ENCODE measurements at regions not wholly inside any gene's neighbourhood (a gene's known extent, or its start where the extent isn't known, plus 50 kb on each side); places are given as distances from the start of the nearest gene placed in this dataset.

DNA sequence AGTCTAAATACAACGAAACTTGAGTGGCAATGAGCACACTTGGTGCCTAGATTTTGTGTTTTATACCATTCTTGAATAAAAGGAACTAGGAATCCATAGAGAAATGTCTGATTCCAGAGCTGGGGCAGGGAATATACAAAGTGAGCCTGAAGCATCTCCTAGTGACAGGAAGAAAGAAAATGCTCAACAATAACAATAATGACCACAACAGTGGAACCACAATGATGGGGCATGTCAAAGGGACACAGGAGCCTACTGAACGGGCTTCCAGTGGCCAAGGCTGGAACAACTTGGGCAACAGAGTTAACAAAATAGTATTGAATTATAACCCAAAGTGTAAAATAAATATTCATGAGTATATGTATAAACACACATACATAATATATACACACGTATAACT lies 94.4 kb upstream of the ADCY1 start:
- Histone ChIP-seq H3K4me2 (ENCODE audit: low read length) (no peak overlapping the region), H2AFZ (ENCODE audit: low read length) (no peak overlapping the region), H3K9me3 (ENCODE audit: low read length) (no peaks in the 10 kb centered on the region), H3K27ac (ENCODE audit: low read depth, low read length, poor library complexity, severe bottlenecking) (no peak overlapping the region), H3K79me2 (ENCODE audit: insufficient read depth, low read depth, low read length) (no peaks in the 10 kb centered on the region), H3K4me1 (ENCODE audit: insufficient read depth, low read length, poor library complexity, severe bottlenecking) (no peaks in the 10 kb centered on the region), H3K36me3 (ENCODE audit: insufficient read depth, low read length) (no peaks in the 10 kb centered on the region), H4K20me1 (ENCODE audit: insufficient read depth, low read length) (no peaks in the 10 kb centered on the region), H3K9me2 (ENCODE audit: insufficient read depth, low read length) (no peaks in the 10 kb centered on the region), H3K4me3 (ENCODE audit: low read depth, low read length, poor library complexity, severe bottlenecking) (no peak overlapping the region)
- POLR2A ChIA-PET = no interaction called here
- intact Hi-C loops (cut with micrococcal nuclease; ENCODE audit: unreplicated experiment) = no loop called here
- no TSS peak for BruUV-seq (replicated peaks)
- CTCF ChIA-PET (ENCODE audit: unreplicated experiment) = no interaction called here
- TF ChIP-seq EZH2phosphoT487 (IDR thresholded peaks at IDR 0.05; ENCODE audit: borderline replicate concordance, low read depth, low read length) = no peak
- TF ChIP-seq, protein P1, sequence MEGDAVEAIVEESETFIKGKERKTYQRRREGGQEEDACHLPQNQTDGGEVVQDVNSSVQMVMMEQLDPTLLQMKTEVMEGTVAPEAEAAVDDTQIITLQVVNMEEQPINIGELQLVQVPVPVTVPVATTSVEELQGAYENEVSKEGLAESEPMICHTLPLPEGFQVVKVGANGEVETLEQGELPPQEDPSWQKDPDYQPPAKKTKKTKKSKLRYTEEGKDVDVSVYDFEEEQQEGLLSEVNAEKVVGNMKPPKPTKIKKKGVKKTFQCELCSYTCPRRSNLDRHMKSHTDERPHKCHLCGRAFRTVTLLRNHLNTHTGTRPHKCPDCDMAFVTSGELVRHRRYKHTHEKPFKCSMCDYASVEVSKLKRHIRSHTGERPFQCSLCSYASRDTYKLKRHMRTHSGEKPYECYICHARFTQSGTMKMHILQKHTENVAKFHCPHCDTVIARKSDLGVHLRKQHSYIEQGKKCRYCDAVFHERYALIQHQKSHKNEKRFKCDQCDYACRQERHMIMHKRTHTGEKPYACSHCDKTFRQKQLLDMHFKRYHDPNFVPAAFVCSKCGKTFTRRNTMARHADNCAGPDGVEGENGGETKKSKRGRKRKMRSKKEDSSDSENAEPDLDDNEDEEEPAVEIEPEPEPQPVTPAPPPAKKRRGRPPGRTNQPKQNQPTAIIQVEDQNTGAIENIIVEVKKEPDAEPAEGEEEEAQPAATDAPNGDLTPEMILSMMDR (conservative IDR thresholded peaks at IDR 0.05; ENCODE audit: low read length) = no peak
- DNase-seq (ENCODE audit: low spot score) = no peak

DNA sequence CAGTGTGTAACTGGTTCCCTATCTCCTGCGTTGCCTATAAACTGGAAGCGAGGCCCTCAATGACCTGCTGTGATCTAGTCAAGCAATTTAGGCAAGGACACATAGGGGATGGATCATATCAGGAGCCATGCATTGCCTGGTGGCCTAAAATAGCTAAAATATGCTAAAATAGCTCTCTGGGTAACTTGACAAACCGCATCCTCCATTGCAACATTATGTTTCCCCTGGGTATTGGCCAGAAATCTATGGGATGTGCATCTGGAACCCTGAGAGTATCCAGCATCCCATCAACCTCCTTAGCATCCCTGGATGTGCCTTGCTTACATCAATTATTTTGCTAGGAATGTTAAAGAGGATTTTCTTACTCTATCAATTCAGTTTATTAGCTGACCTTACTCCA lies 91.7 kb upstream of the ADCY1 start:
- Histone ChIP-seq H3K4me1 (ENCODE audit: insufficient read depth, low read length, poor library complexity, severe bottlenecking) (no peaks in the 10 kb centered on the region), H3K36me3 (ENCODE audit: insufficient read depth, low read length) (no peaks in the 10 kb centered on the region), H3K79me2 (ENCODE audit: insufficient read depth, low read depth, low read length) (no peaks in the 10 kb centered on the region), H4K20me1 (ENCODE audit: insufficient read depth, low read length) (no peaks in the 10 kb centered on the region), H3K4me3 (ENCODE audit: low read depth, low read length, poor library complexity, severe bottlenecking) (no peak overlapping the region), H3K9me3 (ENCODE audit: low read length) (no peaks in the 10 kb centered on the region), H3K9me2 (ENCODE audit: insufficient read depth, low read length) (no peaks in the 10 kb centered on the region), H2AFZ (ENCODE audit: low read length) (no peak overlapping the region), H3K27ac (ENCODE audit: low read depth, low read length, poor library complexity, severe bottlenecking) (no peak overlapping the region), H3K4me2 (ENCODE audit: low read length) (no peak overlapping the region)
- ChIA-PET CTCF (ENCODE audit: unreplicated experiment) (no interaction called here), POLR2A (no interaction called here)
- DNase-seq (ENCODE audit: low spot score) = no peak
- intact Hi-C loops (cut with micrococcal nuclease; ENCODE audit: unreplicated experiment) = no loop called here
- no TSS peak for BruUV-seq (replicated peaks)
- TF ChIP-seq, protein P1 (conservative IDR thresholded peaks at IDR 0.05; ENCODE audit: low read length) = no peak
- TF ChIP-seq EZH2phosphoT487 (IDR thresholded peaks at IDR 0.05; ENCODE audit: borderline replicate concordance, low read depth, low read length) = no peak

DNA sequence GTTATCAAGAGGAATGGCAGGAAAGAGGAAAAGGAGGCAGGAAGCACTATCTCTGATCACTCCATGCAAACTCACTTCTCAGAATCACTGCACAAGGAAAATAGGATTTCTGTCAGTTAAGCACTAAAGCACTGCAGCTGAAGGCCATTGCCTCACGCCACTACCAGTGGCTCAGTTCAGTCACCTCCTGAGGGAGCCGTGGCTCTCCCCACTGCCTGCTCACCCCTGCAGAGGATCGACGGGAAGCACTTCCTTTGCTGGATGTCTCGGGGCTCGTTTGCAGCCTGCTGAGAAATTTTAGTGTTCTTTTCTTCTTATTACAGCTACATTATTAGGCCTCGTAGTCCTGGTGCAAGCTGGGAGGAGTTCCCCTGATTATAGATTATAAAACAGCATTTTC lies 90.1 kb upstream of the ADCY1 start:
- H2AFZ ChIP-seq (ENCODE audit: low read length) = no peak overlapping the region
- H3K27ac ChIP-seq (ENCODE audit: low read depth, low read length, poor library complexity, severe bottlenecking) = no peak overlapping the region
- H3K36me3 ChIP-seq (ENCODE audit: insufficient read depth, low read length) = no peaks in the 10 kb centered on the region
- no peaks in the 10 kb centered on the region for H3K9me3 ChIP-seq (ENCODE audit: low read length)
- H3K4me3 ChIP-seq (ENCODE audit: low read depth, low read length, poor library complexity, severe bottlenecking) = no peak overlapping the region
- no peak for TF ChIP-seq EZH2phosphoT487 (IDR thresholded peaks at IDR 0.05; ENCODE audit: borderline replicate concordance, low read depth, low read length)
- TF ChIP-seq, protein P1 (conservative IDR thresholded peaks at IDR 0.05; ENCODE audit: low read length) = no peak
- H4K20me1 ChIP-seq (ENCODE audit: insufficient read depth, low read length) = no peaks in the 10 kb centered on the region
- CTCF ChIA-PET (ENCODE audit: unreplicated experiment) = no interaction called here
- no peak overlapping the region for H3K4me2 ChIP-seq (ENCODE audit: low read length)
- H3K4me1 ChIP-seq (ENCODE audit: insufficient read depth, low read length, poor library complexity, severe bottlenecking) = no peaks in the 10 kb centered on the region
- no peaks in the 10 kb centered on the region for H3K9me2 ChIP-seq (ENCODE audit: insufficient read depth, low read length)
- DNase-seq (ENCODE audit: low spot score) = no peak
- intact Hi-C loops (cut with micrococcal nuclease; ENCODE audit: unreplicated experiment) = no loop called here
- POLR2A ChIA-PET = no interaction called here
- H3K79me2 ChIP-seq (ENCODE audit: insufficient read depth, low read depth, low read length) = no peaks in the 10 kb centered on the region
- no TSS peak for BruUV-seq (replicated peaks)
